Activated B cell treated with CpG ODN at 0.5 μM for 24 hours (primary cell): ENCODE measurements at regions not wholly inside any gene's neighbourhood (a gene's known extent, or its start where the extent isn't known, plus 50 kb on each side); places are given as distances from the start of the nearest gene placed in this dataset.

ENCODE experiments used
- ATAC-seq: fragments of 200-7000 bp; cut with Tn5 transposase; one replicate; pipeline ENCODE4 v1.10.0; 2021; ENCODE audit warnings: low read depth, mild to moderate bottlenecking, moderate library complexity
- CTCF ChIA-PET: fragments of 350-600 bp; sonication (Branson Sonifier 250); formaldehyde crosslinking; loops from one replicate; lab custom pipeline; 2021; ENCODE audit warnings: antibody characterized with exemption; lab: Charles Lee
- POLR2A ChIA-PET: fragments of 350-600 bp; sonication (Branson Sonifier 250); formaldehyde crosslinking; loops from one replicate; lab custom pipeline; 2021; ENCODE audit warnings: antibody characterized with exemption; lab: Charles Lee
- DNase-seq: peaks from one replicate; pipeline ENCODE4 v3.0.0; 2022
- H3K27ac Mint-ChIP-seq: one replicate; pipeline ENCODE4 v1.8.0; 2020; ENCODE audit warnings: mixed read lengths
- H3K27me3 Mint-ChIP-seq: one replicate; pipeline ENCODE4 v1.8.0; 2021; ENCODE audit warnings: mixed read lengths
- H3K36me3 Mint-ChIP-seq: one replicate; pipeline ENCODE4 v1.8.0; 2021; ENCODE audit warnings: low read depth, mixed read lengths
- H3K4me1 Mint-ChIP-seq: one replicate; pipeline ENCODE4 v1.8.0; 2021; ENCODE audit warnings: mixed read lengths
- H3K4me3 Mint-ChIP-seq: one replicate; pipeline ENCODE4 v1.8.0; 2020; ENCODE audit warnings: mild to moderate bottlenecking, mixed read lengths
- H3K9me3 Mint-ChIP-seq: one replicate; pipeline ENCODE4 v1.8.0; 2020; ENCODE audit warnings: mixed read lengths
- intact Hi-C: fragments of 100-400 bp; cut with micrococcal nuclease; formaldehyde crosslinking; loops from one replicate; pipeline ENCODE4 v1.15.1; 2024
- TF ChIP-seq, protein P1 (sequence below): fragments of 200-600 bp; IDR thresholded peaks from one replicate; pipeline ENCODE4 v1.8.0; 2022; ENCODE audit warnings: antibody characterized with exemption, mild to moderate bottlenecking

DNA sequence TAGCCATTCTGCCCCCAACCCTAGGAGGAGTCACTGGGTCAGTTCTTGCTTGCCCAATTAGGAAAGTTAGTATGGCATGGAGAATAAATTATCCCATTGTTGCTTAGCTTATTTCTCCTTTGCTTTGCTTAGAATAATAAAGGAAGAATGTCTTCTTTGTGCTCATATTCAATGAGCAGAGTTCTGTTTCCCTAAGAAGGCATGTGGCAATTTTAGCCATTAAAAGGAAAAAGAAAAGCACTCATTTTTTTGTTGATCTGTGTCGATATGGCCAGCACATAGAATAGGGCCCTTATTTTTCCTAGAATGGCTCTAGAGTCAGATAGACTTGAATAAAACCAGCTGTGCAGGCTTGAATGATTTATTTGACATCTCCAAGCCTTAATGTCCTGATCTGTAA, 166.4 kb upstream of the PPARGC1A start:
- H3K4me3 Mint-ChIP-seq, result no peak overlapping the region
- no peaks in the 10 kb centered on the region for H3K9me3 Mint-ChIP-seq
- no peak overlapping the region for H3K27ac Mint-ChIP-seq
- no peaks in the 10 kb centered on the region for H3K4me1 Mint-ChIP-seq
- no peaks in the 10 kb centered on the region for H3K27me3 Mint-ChIP-seq
- ChIA-PET CTCF (no interaction called here), POLR2A (no interaction called here)
- DNase-seq (no peak), ATAC-seq (no peak)
- intact Hi-C loops, result no loop called here
- TF ChIP-seq, protein P1, sequence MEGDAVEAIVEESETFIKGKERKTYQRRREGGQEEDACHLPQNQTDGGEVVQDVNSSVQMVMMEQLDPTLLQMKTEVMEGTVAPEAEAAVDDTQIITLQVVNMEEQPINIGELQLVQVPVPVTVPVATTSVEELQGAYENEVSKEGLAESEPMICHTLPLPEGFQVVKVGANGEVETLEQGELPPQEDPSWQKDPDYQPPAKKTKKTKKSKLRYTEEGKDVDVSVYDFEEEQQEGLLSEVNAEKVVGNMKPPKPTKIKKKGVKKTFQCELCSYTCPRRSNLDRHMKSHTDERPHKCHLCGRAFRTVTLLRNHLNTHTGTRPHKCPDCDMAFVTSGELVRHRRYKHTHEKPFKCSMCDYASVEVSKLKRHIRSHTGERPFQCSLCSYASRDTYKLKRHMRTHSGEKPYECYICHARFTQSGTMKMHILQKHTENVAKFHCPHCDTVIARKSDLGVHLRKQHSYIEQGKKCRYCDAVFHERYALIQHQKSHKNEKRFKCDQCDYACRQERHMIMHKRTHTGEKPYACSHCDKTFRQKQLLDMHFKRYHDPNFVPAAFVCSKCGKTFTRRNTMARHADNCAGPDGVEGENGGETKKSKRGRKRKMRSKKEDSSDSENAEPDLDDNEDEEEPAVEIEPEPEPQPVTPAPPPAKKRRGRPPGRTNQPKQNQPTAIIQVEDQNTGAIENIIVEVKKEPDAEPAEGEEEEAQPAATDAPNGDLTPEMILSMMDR, result no peak
- no peaks in the 10 kb centered on the region for H3K36me3 Mint-ChIP-seq

DNA sequence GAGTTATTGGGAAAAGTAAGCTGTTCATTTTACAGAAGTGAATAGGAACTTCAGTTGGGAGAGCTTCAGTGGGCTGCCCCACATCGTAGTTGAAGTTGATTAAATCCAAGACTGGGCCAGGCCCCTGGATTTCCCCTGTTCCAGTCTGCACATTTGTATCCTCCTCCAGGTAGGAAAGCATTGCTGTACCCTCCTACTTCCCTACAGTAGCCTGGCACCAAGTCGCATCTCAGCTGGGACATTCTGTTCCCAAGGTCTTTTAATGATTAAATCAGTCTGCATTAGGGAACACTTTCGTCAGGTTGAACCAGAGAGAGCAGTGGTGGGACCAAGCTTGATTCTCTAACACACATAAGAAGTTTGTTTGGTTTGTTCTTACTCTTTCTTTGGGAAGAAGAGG, 165.8 kb upstream of the PPARGC1A start:
- no peaks in the 10 kb centered on the region for H3K36me3 Mint-ChIP-seq
- no peak overlapping the region for H3K27ac Mint-ChIP-seq
- H3K4me1 Mint-ChIP-seq, result no peaks in the 10 kb centered on the region
- DNase-seq, result no peak
- POLR2A ChIA-PET, result no interaction called here
- H3K9me3 Mint-ChIP-seq, result no peaks in the 10 kb centered on the region
- H3K4me3 Mint-ChIP-seq, result no peak overlapping the region
- intact Hi-C loops, result no loop called here
- ATAC-seq, result no peak
- CTCF ChIA-PET, result no interaction called here
- TF ChIP-seq, protein P1, result no peak
- no peaks in the 10 kb centered on the region for H3K27me3 Mint-ChIP-seq

DNA sequence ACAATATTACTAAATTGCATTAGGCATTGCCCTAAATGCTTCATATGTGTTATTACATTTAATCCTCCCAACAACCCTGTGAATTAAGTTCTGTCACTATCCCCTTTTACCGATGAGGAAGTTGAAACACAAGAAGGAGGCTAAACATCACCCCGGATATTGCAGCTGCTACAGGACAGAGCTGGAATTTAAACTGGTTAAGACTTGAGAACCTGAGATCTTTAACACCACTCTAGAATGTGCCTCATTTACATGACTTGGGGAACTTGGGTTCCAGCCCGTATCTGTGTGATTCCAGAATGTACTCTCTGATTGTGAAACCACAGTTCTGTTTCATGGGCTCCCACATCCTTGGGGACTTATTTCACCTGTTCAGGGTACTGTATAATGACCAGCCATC, 165.1 kb upstream of the PPARGC1A start:
- no peak overlapping the region for H3K4me3 Mint-ChIP-seq
- TF ChIP-seq, protein P1, result no peak
- ATAC-seq, result no peak
- CTCF ChIA-PET, result no interaction called here
- intact Hi-C loops, result no loop called here
- no peaks in the 10 kb centered on the region for H3K36me3 Mint-ChIP-seq
- no peaks in the 10 kb centered on the region for H3K27me3 Mint-ChIP-seq
- no peak overlapping the region for H3K27ac Mint-ChIP-seq
- H3K9me3 Mint-ChIP-seq, result no peaks in the 10 kb centered on the region
- no peaks in the 10 kb centered on the region for H3K4me1 Mint-ChIP-seq
- POLR2A ChIA-PET, result no interaction called here
- DNase-seq, result no peak

DNA sequence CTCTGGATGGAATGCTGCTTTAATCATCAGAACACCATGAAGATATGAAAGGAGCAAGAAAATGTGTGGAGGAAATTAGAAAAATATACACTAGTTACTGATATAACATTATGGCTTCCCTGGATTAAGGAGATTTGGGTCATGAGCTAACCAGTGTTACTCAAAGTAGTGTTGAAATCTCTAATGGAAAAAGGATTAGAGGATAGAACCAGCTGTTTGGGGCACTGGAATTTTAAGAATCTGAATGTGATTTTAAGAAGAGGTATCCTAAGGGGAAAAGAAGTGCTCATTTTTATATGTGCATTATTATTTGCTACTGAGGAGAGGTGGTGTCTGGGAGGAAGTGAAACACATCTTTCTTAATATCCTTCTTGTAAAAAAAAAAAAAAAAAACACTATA, 164.1 kb upstream of the PPARGC1A start:
- intact Hi-C loops, result no loop called here
- H3K9me3 Mint-ChIP-seq, result no peaks in the 10 kb centered on the region
- ATAC-seq (no peak), DNase-seq (no peak)
- ChIA-PET POLR2A (no interaction called here), CTCF (no interaction called here)
- no peaks in the 10 kb centered on the region for H3K27me3 Mint-ChIP-seq
- H3K27ac Mint-ChIP-seq, result no peak overlapping the region
- TF ChIP-seq, protein P1, result no peak
- H3K36me3 Mint-ChIP-seq, result no peaks in the 10 kb centered on the region
- H3K4me1 Mint-ChIP-seq, result no peaks in the 10 kb centered on the region
- H3K4me3 Mint-ChIP-seq, result no peak overlapping the region

DNA sequence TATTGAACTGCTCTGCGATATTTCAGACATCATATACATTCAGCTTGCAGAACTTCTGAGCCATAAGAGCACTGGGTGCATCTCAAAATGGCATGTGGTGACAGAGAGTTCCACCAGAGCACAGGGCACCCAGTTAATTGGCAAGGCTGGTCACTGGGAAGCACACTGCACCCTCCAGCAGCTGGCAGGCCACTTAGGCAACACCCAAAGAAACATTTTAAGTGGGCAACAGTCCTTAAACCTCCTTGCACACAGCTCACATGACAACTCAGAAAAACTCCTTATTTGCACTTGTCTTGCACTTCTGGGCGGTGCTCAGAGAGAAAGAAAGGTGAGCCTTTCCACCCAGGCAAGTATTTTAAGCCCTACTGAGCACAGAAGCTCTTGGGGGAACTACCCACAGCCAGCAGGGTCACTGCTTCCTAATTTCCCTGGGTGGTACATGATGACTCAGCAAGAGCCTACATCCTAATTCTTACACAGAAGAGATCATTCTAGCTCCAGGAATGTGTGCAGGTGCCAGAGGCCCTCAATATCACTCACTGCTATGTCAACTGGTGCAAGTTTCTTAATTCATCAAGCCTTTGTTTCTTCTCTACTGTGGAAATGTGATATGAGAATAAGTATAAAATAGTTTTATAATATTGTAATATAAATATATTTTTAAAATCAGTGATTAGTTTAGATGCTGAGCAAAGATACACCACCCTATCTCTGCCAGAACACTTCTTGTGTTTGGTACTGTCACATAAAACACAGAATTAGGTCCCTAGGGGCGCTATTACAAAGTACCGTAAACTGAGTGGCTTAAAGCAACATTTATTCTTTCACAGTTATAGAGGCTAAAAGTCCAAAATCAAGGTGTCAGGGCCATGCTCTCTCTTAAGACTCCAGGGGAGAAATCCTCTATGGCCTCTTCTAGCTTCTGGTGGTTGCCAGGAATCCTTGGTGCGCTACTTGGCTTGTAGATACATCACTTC, 155.1 kb upstream of the PPARGC1A start:
- DNase-seq (no peak), ATAC-seq (no peak)
- CTCF ChIA-PET, result no interaction called here
- Mint-ChIP-seq H3K36me3 (no peaks in the 10 kb centered on the region), H3K27me3 (no peaks in the 10 kb centered on the region), H3K4me1 (no peaks in the 10 kb centered on the region), H3K9me3 (no peaks in the 10 kb centered on the region), H3K4me3 (no peak overlapping the region), H3K27ac (no peak overlapping the region)
- POLR2A ChIA-PET, result no interaction called here
- intact Hi-C loops, result no loop called here
- TF ChIP-seq, protein P1, result no peak
